Panc1 (cell line): ENCODE measurements at regions not wholly inside any gene's neighbourhood (a gene's known extent, or its start where the extent isn't known, plus 50 kb on each side); places are given as distances from the start of the nearest gene placed in this dataset.

ENCODE experiments used
- ATAC-seq: fragments of 200-7000 bp; cut with Tn5 transposase; 2 replicates; pipeline ENCODE4 v1.9.1; 2020; ENCODE audit warnings: mild to moderate bottlenecking, moderate library complexity
- BruUV-seq: library from RNA; stranded (reverse); fragments of 400-500 nt; replicated peaks from 2 replicates; lab custom pipeline; 2021; lab: Mats Ljungman, UMichigan
- CTCF ChIA-PET: fragments of 300-600 bp; sonication (Branson Sonifier 250); formaldehyde crosslinking; loops from one replicate; lab custom pipeline; 2022; ENCODE audit warnings: antibody characterized with exemption; lab: Charles Lee
- POLR2A ChIA-PET: fragments of 300-600 bp; sonication (Branson Sonifier 250); formaldehyde crosslinking; loops from one replicate; lab custom pipeline; 2022; ENCODE audit warnings: antibody characterized with exemption; lab: Charles Lee
- DNase-seq: peaks from one replicate; pipeline ENCODE4 v3.0.0-alpha.2; 2010; ENCODE audit warnings: low read depth, low spot score
- H3K27ac ChIP-seq: 2 replicates; pipeline ENCODE4 v1.5.1; 2011; ENCODE audit warnings: mild to moderate bottlenecking, low read length, inconsistent platforms
- H3K27me3 ChIP-seq: fragments of 200-500 bp; sonication (Bioruptor generic); 2 replicates; pipeline ENCODE4 v1.6.0; 2014; ENCODE audit warnings: low read length, inconsistent platforms; ENCODE audit not compliant: control insufficient read depth, insufficient read depth
- H3K36me3 ChIP-seq: fragments of 200-500 bp; sonication (Bioruptor generic); 2 replicates; pipeline ENCODE4 v1.5.1; 2014; ENCODE audit warnings: inconsistent platforms, mild to moderate bottlenecking, low read length, moderate library complexity; ENCODE audit not compliant: control insufficient read depth, insufficient read depth
- H3K4me1 ChIP-seq: 2 replicates; pipeline ENCODE4 v1.5.1; 2011; ENCODE audit warnings: inconsistent platforms, mild to moderate bottlenecking, low read length, moderate library complexity; ENCODE audit not compliant: control insufficient read depth, insufficient read depth
- H3K4me3 ChIP-seq, 2 experiments: 2 replicates each; pipeline ENCODE4 v1.5.1; 2011 to 2012; ENCODE audit warnings: low read depth in 2 of 2, low read length in 2 of 2, mild to moderate bottlenecking in 2 of 2, inconsistent platforms in 1 of 2, moderate library complexity in 1 of 2
- H3K9me3 ChIP-seq: fragments of 200-500 bp; sonication (Bioruptor generic); 2 replicates; pipeline ENCODE4 v1.5.1; 2014; ENCODE audit warnings: low read depth, mild to moderate bottlenecking, inconsistent platforms, low read length, moderate library complexity; ENCODE audit not compliant: control insufficient read depth, insufficient read depth
- POLR2AphosphoS5 ChIP-seq: IDR thresholded peaks from 2 replicates; pipeline ENCODE4 v1.6.1; 2012; ENCODE audit warnings: mild to moderate bottlenecking, low read depth, low read length, moderate library complexity
- REST ChIP-seq, 2 experiments: IDR thresholded peaks; 2 replicates each; pipeline ENCODE4 v1.6.1; 2011 to 2012; ENCODE audit warnings: low read depth in 2 of 2, control low read depth in 1 of 2, low read length in 1 of 2, mild to moderate bottlenecking in 1 of 2, moderate library complexity in 1 of 2; ENCODE audit not compliant: insufficient read depth in 1 of 2
- SIN3A ChIP-seq: IDR thresholded peaks from 2 replicates; pipeline ENCODE4 v1.6.1; 2012; ENCODE audit warnings: low read depth, mild to moderate bottlenecking, low read length, moderate library complexity, borderline replicate concordance; ENCODE audit not compliant: insufficient read depth
- TCF7L2 ChIP-seq: IDR thresholded peaks from 2 replicates; pipeline ENCODE4 v1.6.1; 2011; ENCODE audit warnings: mild to moderate bottlenecking, low read depth, low read length, inconsistent platforms
- in situ Hi-C: cut with HindIII; loops from 2 replicates; pipeline ENCODE4 v1.10.0; 2016; ENCODE audit warnings: low sequenced_read_pairs, low pct_unique_long_range_greater_than_20kb
- intact Hi-C: fragments of 100-400 bp; cut with micrococcal nuclease; formaldehyde crosslinking; loops from one replicate; pipeline ENCODE4 v1.10.0; 2022; ENCODE audit not compliant: unreplicated experiment
- TF ChIP-seq, protein P1 (sequence below): fragments of 450-650 bp; IDR thresholded peaks from 2 replicates; pipeline ENCODE4 v1.5.1; 2017; ENCODE audit warnings: mild to moderate bottlenecking

GRCh38 chr5:2427983-2428382 lies 323.5 kb downstream of the IRX2 start:
- ATAC-seq: no peak
- H3K4me1 ChIP-seq: no peaks in the 10 kb centered on the region
- no peak overlapping the region for H3K27ac ChIP-seq
- H3K36me3 ChIP-seq: no peaks in the 10 kb centered on the region; the same call in 1 of the 2 replicates
- H3K9me3 ChIP-seq: peaks cover 7% of the 10 kb centered on the region; the same call in 1 of the 2 replicates
- H3K4me3 ChIP-seq: no peak overlapping the region
- DNase-seq: no peak
- ChIA-PET POLR2A (no interaction called here), CTCF (no interaction called here)
- BruUV-seq: no TSS peak
- intact Hi-C loops (no loop called here), in situ Hi-C loops (no loop called here)
- 0 out of 2 replicates have a peak, but pooled peaks cover 3% of the 10 kb centered on the region for H3K27me3 ChIP-seq
- TF ChIP-seq SIN3A (no peak), REST (IDR thresholded peaks at IDR 0.05; ENCODE audit: insufficient read depth in 1 of 2, low read depth in 2 of 2, low read length in 1 of 2) (no peak), TCF7L2 (no peak), POLR2AphosphoS5 (no peak)
- TF ChIP-seq, protein P1, sequence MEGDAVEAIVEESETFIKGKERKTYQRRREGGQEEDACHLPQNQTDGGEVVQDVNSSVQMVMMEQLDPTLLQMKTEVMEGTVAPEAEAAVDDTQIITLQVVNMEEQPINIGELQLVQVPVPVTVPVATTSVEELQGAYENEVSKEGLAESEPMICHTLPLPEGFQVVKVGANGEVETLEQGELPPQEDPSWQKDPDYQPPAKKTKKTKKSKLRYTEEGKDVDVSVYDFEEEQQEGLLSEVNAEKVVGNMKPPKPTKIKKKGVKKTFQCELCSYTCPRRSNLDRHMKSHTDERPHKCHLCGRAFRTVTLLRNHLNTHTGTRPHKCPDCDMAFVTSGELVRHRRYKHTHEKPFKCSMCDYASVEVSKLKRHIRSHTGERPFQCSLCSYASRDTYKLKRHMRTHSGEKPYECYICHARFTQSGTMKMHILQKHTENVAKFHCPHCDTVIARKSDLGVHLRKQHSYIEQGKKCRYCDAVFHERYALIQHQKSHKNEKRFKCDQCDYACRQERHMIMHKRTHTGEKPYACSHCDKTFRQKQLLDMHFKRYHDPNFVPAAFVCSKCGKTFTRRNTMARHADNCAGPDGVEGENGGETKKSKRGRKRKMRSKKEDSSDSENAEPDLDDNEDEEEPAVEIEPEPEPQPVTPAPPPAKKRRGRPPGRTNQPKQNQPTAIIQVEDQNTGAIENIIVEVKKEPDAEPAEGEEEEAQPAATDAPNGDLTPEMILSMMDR: no peak

GRCh38 chr5:2423634-2424033 lies 327.8 kb downstream of the IRX2 start:
- no peaks in the 10 kb centered on the region; the same call in 1 of the 2 replicates for H3K36me3 ChIP-seq
- peaks cover 11% of the 10 kb centered on the region; the same call in 1 of the 2 replicates for H3K9me3 ChIP-seq
- POLR2A ChIA-PET: no interaction called here
- CTCF ChIA-PET: no interaction called here
- in situ Hi-C loops (no loop called here), intact Hi-C loops (no loop called here)
- DNase-seq (no peak), ATAC-seq (no peak)
- no peak overlapping the region for H3K4me3 ChIP-seq
- H3K4me1 ChIP-seq: no peaks in the 10 kb centered on the region
- H3K27me3 ChIP-seq: no peaks in the 10 kb centered on the region
- no peak overlapping the region for H3K27ac ChIP-seq
- BruUV-seq: no TSS peak
- TF ChIP-seq REST (IDR thresholded peaks at IDR 0.05; ENCODE audit: insufficient read depth in 1 of 2, low read depth in 2 of 2, low read length in 1 of 2): no peak
- no peak for TF ChIP-seq SIN3A
- TF ChIP-seq POLR2AphosphoS5: no peak
- no peak for TF ChIP-seq TCF7L2
- TF ChIP-seq, protein P1: no peak
